Left renal pelvis (tissue), 4 donors: ENCODE measurements at regions not wholly inside any gene's neighbourhood (a gene's known extent, or its start where the extent isn't known, plus 50 kb on each side); places are given as distances from the start of the nearest gene placed in this dataset.

Experiments used
- DNase-seq, 4 donors: peaks; one replicate each; pipeline ENCODE4 v3.0.0-alpha.2; 2013; ENCODE audit warnings: low read depth in 4 of 4, low spot score in 3 of 4

DNA sequence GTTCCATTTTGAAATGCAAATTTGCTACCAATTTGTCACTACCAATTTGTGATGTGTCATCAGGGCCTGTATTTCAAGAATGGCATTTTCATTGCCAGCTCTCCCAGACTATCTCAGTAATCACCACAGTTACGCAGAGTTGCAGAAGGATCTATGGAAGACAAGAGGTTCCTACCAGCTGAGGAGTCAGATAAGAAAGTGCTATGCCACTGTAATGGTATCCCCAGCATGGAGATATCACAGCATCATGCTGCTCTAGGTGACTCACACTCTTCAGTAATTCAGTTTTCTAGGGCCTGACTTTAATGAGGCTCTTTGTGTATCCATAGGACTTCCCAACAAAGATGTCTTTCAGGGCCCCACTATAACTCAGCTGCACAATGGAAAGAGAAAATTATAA is 490.3 kb downstream of the ARHGEF28 start:
- DNase-seq: no peak

DNA sequence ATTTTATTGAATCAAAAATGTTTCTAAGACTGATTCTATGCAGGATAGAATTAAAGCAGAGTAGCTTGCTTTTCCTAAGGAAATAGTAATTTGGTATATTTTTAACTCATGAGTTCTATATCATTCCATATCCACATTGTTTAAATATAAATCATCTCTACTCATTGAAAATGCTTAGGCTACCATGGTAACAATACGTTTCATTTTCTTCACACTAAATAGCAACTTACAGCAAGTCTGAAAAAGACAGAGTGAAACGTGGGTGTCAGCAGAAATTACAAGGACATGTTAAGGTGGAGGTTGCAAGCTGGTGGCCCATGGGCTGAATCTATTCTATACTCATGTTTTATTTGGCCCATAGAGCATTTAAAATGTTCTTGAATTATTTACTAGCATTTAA is 487.9 kb downstream of the ARHGEF28 start:
- DNase-seq: no peak

DNA sequence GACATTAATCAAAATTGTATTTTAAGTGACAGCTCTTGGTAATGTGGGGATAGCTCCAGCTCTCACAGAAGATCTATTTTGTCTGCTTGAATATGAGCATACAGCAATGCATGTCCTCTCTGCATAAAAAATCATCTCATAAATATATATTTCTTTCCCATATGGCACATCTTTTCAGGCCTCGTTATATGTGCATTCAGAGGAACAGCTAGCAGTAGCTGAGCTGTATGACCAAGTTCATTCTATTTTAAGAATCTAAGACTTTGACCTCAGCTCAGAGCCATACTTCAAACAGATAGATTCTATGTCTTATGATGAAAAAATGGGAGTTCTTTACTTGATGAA is 487.2 kb downstream of the ARHGEF28 start:
- DNase-seq: no peak

DNA sequence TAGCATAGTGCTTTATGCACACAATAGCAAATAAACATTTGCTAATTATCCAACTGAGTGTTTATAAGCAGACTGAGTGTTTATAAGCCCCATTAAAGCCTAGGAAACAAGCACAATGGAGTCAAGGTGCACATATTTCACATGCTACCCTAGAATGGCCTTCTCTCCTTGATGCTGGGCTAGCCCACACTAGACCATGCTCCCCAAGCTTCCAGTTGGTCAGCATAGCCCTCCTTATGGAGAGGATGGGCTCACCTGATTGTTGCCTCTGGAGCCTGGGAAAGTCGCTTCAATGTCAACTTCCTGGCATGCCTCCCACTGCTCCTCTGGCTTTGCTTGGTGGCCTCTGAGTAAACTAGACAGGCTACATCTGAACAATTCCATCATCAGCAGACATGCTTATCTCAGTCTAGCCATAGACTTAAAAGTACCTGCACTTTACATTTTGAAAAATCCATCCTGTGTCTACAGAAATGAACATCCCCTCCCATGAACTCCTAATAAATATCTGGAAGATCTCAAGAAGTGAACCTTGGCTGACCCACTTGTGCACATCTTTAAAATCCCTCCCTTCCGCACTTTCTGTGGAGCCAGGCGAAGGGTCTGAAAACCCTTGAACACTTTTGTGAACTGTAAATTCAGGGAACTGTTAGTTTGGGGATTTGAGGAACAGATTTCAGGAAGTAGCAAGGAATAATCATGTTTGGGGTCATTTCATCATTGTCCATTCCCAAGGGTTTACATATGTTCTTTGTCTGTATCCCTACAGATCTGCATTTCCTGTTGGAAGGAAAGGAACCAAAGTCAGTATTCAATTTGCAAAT is 486.6 kb downstream of the ARHGEF28 start:
- no peak for DNase-seq

DNA sequence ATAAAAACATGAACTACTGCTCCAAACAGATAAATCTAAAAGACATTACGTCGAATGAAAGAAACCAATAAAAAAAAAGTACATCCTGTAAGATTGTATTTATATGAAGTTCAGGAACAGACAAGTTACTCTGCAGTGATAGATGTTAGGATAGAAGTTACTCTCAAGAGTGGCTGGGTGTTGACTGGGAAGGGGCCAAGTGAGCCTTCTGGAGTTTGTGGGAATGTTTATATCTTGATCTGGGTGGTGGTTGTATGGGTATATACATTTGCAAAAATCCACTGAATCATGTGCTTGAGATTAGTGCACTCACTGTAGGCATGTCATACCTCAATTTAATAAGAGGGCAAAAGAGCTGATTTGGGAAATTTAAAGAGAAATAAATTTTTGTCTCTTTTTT is 485.8 kb downstream of the ARHGEF28 start:
- no peak for DNase-seq

DNA sequence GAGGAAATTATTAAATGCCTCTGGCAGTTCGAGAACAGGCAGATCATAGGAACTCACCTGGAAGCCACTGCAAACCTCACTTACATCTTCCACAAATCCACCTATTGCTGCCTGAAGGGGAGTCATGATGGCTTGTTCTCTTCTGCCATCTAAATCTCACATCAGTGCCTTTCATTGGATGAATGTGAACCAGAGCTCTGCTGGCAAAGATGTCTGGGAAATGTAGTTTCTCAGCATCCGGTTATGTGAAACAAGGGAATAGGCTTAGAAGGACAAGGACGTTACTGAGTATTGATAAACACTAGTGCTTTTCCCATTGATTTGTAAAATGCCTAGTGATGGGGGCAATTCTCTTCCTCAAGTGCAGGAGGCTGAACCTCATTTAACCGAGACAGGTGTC is 483.3 kb downstream of the ARHGEF28 start:
- no peak for DNase-seq

DNA sequence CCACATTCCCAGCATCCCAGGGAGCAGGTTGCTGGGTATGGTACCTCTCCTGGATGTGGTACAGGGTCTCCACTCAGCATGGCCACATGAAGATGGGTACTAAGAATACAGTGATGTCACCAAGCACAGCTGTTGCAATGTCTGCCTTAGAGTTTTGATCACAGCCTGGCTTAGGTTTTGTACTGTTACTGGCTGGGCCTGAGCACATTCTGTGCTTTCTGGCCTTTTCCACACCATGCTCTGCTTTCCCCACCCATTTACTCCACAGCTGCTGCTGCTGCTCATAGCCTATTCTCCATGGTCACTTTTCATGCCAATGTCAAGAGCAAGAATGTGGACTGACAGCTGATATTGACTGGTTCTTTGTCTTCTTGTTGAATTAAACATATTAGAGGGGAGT is 481.9 kb downstream of the ARHGEF28 start:
- no peak for DNase-seq

DNA sequence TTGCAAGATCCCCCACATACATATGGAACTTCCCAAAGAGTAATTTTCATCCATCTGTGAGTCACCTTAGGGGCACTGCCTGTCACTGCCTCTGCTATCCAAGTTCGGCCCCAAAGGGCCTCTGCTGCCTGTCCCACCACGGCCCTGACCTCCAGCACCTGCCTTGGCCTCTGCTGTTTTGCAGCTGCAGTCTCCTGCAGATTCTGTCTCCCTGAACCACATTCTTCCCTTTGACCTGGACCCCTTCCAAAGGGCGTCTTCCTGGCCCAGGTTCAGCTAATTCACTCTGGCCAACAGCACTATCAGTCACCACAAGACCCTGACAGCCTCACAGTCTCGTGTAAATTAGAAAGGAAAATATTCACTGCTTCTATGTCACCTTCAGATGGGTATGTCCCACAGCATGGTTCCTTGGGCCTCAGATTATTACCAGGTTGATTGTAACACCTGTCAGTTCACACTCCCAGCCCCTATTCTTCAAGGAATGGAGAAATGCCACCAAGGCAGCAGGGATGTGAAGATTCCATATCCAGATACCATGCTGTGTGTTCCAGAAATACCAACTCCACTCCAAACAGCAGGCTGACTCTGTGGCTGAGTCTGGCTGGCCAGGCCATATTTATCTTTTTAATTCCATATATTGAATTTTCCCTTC is 479.3 kb downstream of the ARHGEF28 start:
- no peak for DNase-seq

DNA sequence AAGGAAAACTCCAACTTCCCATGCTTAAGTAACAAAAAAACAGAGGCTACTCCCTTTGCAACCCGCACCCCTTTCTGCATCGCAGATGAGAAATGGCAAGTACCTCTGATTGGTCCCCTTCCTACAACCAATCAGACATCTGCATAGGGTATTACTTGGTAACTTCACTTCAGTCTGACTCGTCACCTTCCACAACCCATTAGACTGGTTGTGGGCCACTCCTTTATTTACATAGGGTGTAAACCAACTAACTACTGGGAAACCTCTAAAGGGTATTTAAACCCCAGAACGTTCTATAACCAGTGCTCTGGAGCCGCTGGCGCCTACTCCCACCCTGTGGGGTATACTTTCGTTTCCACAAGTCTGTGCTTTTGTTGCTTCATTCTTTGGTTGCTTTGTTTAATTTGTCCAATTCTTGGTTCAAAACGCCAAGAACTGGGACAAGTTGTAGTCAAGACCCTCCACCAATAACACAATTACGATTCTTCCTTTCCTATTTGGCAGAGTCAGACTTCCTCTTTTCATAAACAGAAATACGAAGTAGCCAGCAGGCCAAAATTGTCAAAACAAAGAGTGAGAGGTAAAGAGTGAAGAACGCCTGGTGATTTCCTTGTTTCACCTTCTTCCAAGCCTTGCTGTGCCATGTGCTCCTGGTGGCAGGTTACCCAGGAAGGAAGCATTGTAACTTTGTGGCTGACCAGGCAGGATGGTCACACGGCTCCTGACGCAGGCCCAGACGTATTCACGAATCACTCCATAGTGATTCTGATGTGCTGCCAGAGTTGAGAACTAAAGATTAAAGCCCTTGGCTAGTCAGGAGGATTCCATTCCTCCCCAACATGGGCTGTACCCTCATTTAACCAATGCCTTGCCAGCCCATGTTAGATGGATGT is 477.4 kb downstream of the ARHGEF28 start:
- DNase-seq: no peak

DNA sequence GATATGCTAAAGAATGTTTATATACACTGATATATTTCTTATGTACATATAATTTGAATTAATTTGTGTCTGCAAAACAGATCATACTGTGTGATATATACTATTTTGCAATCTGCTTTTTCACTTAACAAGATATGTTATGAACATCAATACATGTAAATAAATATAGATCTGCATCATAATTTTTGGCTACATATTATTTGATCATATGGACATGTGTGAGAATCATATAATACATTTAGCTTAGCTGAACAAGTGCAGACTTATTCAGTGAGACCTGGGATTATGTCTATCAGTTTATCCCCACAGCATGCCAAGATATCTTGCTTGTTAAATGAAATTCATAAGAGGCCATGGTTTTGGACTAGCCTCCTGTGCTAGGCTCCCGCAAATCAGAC is 474.3 kb downstream of the ARHGEF28 start:
- DNase-seq: no peak

DNA sequence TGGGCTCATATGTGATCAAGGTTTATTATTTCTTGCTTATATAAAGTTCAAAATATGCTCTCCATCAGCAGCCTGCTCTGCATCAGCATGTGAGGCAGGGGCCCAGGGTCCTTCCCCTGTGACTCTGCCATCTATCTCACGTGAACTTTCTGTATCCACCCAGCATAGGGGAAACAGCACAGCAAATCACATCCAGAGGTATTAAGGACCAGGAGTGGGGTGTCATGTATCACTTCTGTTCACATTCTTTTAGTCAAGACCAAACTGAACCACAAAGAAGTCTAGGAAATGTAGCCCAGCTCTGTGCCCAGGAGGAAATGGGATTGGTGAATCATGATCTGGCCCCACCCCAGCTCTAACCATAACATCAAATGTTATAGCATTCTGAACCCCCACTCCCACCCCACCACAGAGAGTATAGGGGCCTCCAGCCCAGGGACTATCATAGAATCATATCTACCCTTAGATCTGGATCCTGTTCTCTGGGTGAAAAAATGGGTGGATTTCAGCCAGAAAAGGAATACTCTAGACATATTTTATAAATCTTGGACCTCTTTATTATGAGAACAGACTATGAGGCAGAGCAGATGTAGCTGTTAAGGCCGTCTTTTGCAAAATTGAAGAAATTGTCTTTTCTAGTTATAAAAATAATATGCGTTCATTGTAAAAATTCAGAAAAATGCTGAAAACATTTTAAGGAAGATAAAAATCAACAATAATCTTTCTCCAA is 473.7 kb downstream of the ARHGEF28 start:
- DNase-seq: no peak

DNA sequence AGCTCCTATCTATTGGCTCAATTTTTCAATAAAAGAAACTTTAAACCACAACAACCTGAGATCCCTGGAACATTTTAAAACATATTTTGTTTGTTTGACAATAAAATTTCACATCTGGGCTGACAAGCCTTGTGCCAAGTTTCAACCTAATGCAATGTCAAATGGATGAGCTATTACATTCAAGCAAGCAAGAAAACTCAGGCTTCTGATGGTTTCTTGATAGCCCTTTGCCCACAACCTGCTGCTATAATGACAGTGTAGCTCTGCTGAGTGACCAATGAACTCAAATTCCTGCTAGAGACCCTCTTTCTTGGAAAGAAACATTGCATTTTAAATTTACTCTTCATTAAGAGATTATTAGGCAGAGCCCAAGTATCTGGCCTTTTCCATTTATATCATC is 472.9 kb downstream of the ARHGEF28 start:
- DNase-seq: no peak

DNA sequence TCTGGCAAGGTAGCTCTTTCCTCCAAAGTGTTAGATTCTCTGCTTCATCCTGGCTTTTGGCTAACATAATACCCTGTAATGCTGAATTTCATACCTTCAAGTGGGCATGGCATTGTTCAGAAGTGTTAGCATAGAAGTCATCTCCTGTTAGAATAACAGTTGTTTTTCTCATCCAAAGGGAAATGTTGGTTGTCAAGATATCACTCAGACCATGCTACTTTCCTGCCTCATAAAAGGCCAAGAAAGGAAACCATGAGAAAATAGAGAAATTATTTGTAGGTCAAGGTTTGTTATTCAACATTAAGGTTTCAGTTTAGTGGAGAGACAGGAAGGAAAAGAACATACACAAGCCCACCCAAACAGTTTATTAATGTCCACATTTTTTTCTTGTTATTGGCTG is 472.5 kb downstream of the ARHGEF28 start:
- no peak for DNase-seq

DNA sequence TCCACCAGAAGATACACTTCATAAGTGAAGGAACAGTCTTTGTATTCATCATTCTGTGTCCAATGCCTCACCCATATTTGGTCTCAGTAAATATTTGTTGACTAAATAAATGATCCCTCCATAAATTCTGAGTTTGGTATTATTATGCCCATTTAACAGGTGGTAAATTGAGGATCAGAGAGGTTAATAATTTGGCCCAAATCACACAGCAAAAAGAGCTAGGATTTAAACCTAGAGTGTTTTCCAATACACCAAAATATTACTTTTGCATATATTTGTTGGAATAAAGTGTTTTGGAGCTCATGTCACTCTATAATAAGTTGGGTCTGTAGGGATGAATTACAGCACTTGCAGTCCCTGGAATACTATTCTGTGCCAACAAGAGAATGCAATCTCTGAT is 470.3 kb downstream of the ARHGEF28 start:
- DNase-seq: no peak

DNA sequence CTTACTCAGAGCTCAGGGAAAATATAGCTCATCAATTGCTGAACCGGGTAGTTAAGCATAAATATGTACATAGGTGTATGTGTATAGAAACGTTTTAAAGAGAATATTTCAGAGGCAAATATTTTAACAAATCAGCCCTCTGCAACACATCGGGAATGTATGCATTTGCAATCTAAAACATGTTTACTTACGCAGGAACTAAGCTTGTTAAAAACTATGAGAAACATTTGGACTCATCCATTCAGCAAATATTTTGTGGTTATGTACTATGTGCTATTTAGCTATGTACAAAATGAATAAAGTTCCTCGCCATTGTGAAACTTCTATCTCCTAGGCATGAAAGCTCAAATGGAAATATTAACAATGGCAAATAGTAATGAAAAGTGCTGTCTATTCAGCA is 469.9 kb downstream of the ARHGEF28 start:
- no peak for DNase-seq

DNA sequence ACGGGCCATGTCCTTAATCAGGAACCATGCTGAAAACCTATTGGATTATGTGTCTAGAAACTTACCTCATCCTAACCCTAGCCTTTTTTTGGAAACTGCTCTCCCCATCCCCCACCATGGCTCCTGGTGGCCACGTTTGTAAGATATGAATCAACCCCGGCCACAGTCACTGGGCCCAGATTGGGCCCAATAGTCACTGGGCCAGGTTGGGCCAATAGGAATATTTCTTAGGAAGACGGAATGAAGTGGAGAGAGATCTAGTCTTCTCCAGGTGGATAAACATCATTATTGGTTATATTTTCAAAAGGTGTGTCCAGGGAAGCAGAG is 468.7 kb downstream of the ARHGEF28 start:
- DNase-seq: no peak

DNA sequence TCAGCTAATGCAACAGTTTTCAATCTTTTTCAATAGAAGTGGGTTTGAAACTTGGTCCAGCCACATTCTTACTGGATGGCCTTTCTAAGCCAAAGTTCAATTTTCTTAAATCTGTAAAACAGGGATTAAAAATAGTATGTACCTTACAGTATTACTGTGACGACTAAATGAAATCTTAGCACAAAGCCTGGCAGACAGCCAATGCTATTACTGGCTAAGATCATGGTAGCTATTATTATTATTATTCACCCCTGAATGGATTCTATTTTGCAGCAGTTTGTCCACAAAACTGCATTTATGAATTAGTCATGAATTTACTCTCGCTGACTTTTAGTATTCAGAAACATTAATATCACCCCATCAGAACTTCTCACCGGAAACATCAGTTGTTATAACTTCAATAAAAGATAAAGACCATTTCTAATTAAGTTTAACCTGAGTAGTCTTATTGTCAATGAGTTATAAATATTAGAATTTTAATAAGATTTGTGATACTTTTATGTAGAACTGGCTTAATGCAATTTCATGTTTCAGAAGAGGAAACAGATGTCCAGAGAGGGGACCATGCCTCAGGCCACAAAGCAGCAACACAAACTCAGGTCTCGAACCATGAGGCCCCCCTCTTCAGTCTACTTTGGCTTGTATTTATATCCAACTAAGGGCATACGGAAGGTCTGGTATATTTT is 468.2 kb downstream of the ARHGEF28 start:
- DNase-seq: no peak

DNA sequence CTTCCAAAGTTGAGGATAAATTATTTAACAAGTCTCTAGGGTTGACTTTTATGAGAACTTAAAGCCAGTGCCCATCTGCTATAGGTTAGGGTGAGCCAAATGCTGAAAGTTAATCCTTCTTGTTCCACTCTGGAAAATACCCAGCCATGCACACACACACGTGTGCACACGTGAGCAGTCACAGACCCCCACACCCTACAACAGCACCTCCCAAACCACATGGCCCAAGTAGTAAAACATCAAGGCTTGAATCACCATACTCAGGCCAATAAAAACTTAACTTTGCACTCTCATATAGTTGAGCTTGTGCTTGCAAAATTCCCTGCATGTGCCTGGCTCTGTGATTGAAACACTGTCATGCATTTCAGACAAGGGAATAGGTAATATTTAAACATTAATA is 467.6 kb downstream of the ARHGEF28 start:
- no peak for DNase-seq

DNA sequence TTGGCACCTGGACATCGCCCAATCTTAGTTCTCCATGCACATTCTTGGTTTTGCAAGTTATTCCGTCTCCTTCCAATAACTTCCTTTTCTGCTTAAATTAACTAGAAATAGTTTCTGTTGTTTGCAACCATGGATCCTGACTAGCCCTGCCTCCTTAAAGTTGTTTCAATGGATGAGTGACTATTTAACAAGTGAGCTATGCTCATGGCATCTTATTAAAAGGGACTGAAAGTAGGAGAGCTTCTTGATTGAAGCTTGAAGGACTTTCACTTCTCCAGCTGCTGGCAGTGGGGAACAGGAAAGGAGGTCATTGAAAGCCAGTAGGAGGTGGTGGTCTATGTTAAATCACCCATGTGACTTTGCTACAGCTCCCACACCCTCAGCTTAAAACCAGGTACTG is 466.8 kb downstream of the ARHGEF28 start:
- DNase-seq: no peak

DNA sequence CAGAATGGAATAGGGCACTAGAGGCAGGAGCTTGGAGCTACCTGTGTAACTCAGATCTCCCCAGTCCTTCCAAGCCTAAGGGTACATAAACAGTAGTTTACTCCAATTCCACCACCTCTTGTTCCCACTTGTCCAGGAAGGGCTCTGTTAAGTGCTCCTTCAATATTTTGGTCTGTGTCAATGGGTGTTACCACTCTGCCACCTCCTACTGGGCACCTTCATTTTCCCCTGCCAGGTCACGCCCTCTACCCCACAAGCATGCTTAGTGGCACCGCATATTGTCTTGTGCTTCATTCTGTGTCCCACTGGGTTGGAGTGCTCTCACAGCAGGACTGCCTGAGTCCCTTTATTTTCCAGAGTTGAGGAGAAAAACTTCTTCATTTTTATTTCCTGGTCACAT is 459.8 kb downstream of the ARHGEF28 start:
- DNase-seq: no peak

DNA sequence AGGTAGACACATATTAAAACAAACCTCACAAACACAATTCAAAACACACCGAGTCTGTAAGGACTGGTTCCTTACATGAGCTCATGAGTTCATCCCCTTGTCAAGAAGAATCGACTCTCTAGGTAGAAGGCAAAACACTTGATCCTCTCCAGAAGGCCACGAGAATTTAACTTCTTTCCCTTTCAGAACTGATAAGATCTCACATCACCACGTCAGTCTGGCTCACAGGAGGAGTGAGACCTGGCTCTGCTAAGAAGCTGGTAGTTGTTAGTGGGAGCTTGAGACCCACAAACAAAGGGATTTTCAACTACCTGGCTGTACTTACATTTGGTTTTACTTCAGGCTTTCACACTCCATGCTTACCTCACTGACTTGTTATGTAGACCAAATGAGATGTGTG is 459.2 kb downstream of the ARHGEF28 start:
- DNase-seq: no peak
